Dedifferentiated amniotic fluid mesenchymal stem cell (primary cell): ENCODE measurements at regions not wholly inside any gene's neighbourhood (a gene's known extent, or its start where the extent isn't known, plus 50 kb on each side); places are given as distances from the start of the nearest gene placed in this dataset.
A peak's percentile ranks its signal among the peaks of the same experiment; 100 is the strongest.
"Not testable (repeated sequence)": the region's sequence is repeated elsewhere in the genome, so short reads cannot be mapped to it uniquely, and the experiment has no call there.

Experiments used
- DNase-seq: peaks from one replicate; pipeline ENCODE4 v3.0.0-alpha.2; 2016; ENCODE audit errors: extremely low spot score

DNA sequence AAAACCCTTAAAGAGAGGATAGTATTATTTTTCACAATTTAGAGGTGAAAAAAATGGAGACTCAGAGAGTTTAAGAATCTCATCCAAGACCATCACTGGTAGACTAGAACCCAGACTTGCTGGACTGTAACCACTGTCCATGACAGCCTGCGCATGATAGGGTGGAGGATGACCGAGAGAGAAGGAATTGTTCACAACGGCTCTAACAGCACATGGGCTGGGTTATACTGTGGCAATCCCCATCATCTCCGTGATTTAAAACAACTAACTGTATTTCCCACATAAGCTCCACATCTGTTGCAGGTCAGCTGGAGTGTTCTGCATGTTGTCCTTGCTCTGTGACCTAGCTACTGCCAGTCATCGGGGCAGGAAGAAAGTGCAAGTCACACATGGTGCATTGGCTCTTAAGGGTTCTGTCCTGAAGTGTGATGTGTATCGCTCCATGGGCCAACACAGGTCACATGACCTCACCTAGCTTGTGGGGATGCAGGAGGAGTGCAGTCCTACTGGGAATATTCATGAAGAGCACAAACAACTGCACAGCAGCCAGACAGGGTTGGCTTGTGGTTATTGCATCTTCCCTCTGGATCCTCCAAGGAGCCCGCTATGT lies 131.2 kb upstream of the MPHOSPH6 start:
- DNase-seq: no peak

- DNase-seq: no peak
Measured at GRCh38 chr16:82300374-82300951, 130.4 kb upstream of the MPHOSPH6 start.

GRCh38 chr16:82298472-82298871 lies 128.4 kb upstream of the MPHOSPH6 start:
- no peak for DNase-seq

- no peak for DNase-seq
Measured at GRCh38 chr16:82295290-82296201, 125.5 kb upstream of the MPHOSPH6 start.

DNA sequence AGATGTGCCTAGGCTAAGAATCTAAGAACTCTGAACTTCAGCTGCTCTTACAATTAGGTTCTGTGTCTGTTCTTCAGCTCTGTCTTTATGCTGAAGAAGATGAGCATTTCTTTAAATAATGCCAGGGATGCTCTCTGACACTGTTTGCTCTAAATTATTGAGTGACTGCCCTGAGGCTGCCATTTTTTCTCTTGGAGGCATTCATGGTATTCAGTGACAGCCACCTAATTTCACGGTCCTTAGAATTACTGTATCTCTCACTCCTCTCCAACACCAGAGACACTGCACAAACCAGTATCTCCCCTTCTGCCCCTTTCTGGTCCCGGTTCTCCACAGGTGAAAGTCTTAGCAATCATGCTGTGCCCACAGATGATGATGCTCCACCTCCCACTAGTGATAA lies 123.6 kb upstream of the MPHOSPH6 start:
- no peak for DNase-seq

- DNase-seq: no peak
Measured at GRCh38 chr16:82287937-82288336, 117.9 kb upstream of the MPHOSPH6 start.

DNA sequence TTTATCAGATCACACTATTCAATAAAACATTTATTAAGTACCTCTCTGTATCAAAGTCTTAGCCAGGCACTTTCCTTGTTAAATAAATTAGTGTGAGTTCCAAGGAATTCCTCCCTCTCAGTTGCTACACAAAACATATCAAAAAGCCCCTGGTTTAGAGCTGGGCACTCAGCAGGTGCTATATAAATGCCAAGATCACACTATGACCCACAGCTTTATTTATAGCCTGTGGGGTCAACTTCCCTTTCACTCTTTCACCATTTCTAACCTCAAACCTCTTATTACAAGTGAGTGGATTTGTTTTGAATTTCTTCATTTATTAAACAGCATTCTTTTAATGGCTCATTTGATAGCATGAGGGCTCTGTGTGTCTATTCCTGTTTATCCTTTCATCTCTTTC lies 112.6 kb upstream of the MPHOSPH6 start:
- DNase-seq: no peak

GRCh38 chr16:82281544-82281943 lies 111.5 kb upstream of the MPHOSPH6 start:
- DNase-seq: no peak

- DNase-seq: no peak
Measured at GRCh38 chr16:82280867-82281266, 110.8 kb upstream of the MPHOSPH6 start.

GRCh38 chr16:82275349-82275748 lies 105.3 kb upstream of the MPHOSPH6 start:
- not testable (repeated sequence) for DNase-seq

DNA sequence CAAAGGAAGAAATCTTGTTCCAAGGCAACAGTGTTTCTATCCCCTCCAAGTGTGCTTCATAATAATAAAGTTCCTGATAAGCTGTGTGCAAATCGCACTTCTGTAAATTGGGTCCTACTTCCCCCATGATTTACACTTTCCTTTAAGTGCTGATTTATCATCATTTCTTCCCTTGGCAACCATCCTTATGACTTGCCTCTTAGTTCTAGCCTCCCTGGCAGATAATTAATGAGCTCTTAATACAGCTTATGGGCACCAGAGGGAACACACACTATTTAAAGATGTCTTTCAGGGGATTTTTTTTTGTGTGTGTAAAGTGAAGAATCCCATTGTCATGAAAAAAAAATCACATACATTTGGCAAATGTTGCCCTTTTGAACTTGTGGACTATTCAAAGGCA lies 101.6 kb upstream of the MPHOSPH6 start:
- no peak for DNase-seq

DNA sequence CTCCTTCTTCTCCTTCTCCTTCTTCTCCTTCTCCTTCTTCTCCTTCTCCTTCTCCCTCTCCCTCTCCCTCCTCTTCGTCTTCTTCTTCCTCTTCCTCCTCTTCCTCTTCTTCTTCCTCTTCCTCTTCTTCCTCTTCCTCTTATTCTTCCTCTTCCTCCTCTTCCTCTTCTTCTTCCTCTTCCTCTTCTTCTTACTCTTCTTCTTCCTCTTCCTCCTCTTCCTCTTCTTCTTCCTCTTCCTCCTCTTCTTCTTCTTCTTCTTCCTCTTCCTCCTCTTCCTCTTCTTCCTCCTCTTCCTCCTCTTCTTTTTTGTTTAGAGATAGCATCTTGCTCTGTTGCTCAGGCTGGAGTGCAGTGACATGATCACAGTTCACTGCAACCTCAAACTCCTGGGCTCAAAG lies 97.7 kb upstream of the MPHOSPH6 start:
- DNase-seq: not testable (repeated sequence)

DNA sequence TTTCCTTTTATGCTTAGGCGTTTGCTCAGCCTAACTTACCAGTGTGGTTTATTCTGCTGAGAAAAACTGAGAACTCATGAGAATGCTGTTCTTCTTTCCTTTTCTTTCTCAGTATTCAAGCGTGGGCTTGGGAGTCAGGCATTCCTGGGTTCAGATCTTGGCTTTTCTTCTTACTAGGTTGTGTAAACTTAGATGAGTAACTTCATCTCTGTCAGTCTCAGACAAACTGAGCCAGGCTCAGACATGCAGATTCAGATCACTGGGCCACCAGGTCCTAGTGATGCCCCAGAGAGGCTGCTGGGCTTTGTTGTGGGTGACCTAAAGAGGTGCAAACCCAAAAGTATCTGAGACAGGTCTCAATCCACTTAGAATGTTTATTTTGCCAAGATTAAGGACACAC lies 95.8 kb upstream of the MPHOSPH6 start:
- no peak for DNase-seq

- DNase-seq: no peak
Measured at GRCh38 chr16:82264756-82265155, 94.7 kb upstream of the MPHOSPH6 start.

- DNase-seq: peak; percentile 26
Measured at GRCh38 chr16:82263521-82264143, 93.6 kb upstream of the MPHOSPH6 start.

DNA sequence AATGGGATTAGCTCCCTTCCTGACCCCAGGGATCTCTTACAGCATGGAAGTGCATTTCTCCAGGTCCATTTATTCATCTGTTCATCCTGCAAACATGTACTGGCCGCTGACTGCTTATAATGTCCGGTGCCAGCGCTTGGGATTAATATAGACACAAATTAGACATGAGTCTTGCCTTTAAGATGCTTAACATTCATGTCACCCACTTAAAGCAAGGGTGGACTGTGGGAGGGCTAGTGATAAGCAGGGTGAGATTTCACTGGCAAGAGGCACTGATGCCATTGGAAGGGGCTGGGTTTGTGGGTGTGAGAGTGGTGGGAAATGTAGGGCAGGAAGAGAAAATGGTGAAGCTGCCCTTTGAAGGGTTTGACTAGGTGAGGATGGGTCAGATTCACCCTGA lies 92.2 kb upstream of the MPHOSPH6 start:
- no peak for DNase-seq

DNA sequence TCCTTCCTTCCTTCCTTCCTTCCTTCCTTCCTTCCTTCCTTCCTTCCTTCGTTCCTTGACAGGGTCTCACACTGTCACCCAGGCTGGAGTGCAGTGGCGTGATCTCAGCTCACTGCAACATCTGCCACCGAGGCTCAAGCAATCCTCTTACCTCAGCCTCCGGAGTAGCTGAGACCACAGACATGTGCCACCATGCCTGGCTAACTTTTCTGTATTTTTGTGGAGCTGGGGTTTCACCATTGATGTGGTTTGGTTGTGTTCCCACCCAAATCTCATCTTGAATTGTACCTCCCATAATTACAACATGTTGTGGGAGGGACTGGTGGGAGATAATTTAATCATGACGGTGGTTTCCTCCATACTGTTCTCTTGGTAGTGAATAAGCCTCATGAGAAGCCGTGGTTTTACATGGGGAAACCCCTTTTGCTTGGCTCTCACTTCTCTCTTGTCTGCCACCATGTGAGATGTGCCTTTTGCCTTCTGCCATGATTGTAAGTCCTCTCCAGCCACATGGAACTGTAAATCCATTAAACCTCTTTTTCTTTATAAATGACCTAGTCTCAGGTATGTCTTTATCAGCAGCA lies 90.3 kb upstream of the MPHOSPH6 start:
- no peak for DNase-seq

GRCh38 chr16:82259731-82260130 lies 89.7 kb upstream of the MPHOSPH6 start:
- DNase-seq: no peak

- no peak for DNase-seq
Measured at GRCh38 chr16:82257990-82258389, 88.0 kb upstream of the MPHOSPH6 start.

DNA sequence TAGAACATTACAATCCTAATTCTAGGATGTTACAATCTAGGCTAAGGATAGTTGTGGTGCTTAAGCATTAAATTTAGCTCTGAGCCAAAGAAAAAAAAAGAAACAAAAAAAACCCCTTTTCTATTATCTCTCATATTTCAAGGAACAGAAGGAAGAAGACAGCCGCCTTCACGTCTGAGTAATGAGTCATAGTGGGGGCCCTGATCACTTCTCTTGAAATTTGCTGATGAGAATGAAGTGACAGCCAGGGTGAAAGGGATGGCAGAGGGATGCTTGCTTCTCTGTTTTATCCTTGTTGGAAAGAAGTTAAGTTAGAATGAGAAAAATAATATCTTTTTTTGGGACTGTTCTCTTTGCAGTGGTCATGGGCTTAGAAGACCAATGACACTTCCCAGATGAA lies 82.6 kb upstream of the MPHOSPH6 start:
- DNase-seq: no peak

GRCh38 chr16:82248677-82249076 lies 78.7 kb upstream of the MPHOSPH6 start:
- DNase-seq: no peak

DNA sequence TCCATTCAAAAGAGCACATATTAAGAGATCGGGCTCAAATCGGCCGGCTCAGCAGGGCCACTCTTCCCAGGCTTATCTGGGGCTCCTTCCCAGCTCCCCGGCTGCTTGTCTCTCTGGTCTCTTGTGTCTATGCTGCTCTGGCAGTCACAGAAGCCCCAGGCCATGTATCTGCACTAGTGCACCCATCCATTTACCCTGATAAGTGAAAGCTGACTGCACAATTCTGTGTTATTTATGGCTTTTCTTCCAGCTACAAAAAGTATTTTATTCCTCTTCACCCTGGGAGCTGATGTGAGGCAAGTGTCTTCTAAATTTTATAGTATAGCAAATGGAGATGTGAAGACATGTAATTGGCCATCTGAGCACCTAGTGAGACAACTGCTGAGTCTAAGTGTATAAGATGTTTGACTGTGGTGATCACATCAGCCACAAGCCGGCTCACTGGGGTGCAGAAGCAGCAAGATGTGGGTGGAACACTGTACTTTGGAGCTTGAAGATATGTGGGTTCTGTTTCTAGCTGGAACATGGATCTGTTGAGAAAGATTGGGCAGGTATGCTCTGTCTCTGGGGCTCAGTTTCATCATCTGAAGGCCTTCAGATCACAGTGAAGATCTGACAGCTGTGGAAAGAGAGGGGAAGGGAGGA lies 78.1 kb upstream of the MPHOSPH6 start:
- no peak for DNase-seq
